ENCODE measurements at regions not wholly inside any gene's neighbourhood (a gene's known extent, or its start where the extent isn't known, plus 50 kb on each side); places are given as distances from the start of the nearest gene placed in this dataset.

DNA sequence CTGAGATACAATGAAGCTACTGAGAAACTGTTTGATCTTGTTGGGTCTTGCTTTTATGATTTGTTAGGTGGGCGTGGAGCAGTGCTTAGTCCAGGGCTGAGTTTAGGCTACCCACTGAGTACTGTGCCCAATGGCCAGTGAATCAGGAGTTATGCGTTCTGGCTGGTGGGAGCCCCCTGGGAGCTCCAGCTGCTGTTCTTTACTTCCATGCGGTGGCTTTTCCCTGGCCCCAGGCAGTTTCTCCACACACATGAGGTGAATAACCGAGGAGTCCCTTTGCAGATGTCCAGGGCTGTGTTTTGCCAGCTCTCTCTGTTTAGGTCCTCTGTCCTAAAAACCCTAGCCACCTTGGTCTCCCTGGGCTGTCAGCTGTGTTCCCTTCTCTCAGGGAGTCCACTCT is 106.5 kb downstream of the KLF13 start:
- TF ChIP-seq CTCF (IDR thresholded peaks at IDR 0.05) (no peak), EP300 (IDR thresholded peaks at IDR 0.05) (no peak), REST (IDR thresholded peaks at IDR 0.05) (no peak), MAZ (IDR thresholded peaks at IDR 0.05; ENCODE audit: borderline replicate concordance, low read depth, low read length) (no peak), FOXS1 (CRISPR knock-in tag; IDR thresholded peaks at IDR 0.05) (no peak), HDAC2 (IDR thresholded peaks at IDR 0.05) (no peak), CBX2 (IDR thresholded peaks at IDR 0.05; ENCODE audit: borderline replicate concordance, low read depth) (no peak), SMC3 (IDR thresholded peaks at IDR 0.05) (no peak), RFX5 (IDR thresholded peaks at IDR 0.05) (no peak), JUN (IDR thresholded peaks at IDR 0.05) (no peak), POLR2A (IDR thresholded peaks at IDR 0.05; ENCODE audit: low read length) (no peak), ESRRA (IDR thresholded peaks at IDR 0.05; ENCODE audit: borderline replicate concordance, low read length) (no peak)
- TF ChIP-seq, protein P1, sequence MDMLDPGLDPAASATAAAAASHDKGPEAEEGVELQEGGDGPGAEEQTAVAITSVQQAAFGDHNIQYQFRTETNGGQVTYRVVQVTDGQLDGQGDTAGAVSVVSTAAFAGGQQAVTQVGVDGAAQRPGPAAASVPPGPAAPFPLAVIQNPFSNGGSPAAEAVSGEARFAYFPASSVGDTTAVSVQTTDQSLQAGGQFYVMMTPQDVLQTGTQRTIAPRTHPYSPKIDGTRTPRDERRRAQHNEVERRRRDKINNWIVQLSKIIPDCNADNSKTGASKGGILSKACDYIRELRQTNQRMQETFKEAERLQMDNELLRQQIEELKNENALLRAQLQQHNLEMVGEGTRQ (IDR thresholded peaks at IDR 0.05): no peak

Measured in A549 (cell line).